ENCODE measurements at regions not wholly inside any gene's neighbourhood (a gene's known extent, or its start where the extent isn't known, plus 50 kb on each side); places are given as distances from the start of the nearest gene placed in this dataset.
A peak's percentile ranks its signal among the peaks of the same experiment; 100 is the strongest.

DNA sequence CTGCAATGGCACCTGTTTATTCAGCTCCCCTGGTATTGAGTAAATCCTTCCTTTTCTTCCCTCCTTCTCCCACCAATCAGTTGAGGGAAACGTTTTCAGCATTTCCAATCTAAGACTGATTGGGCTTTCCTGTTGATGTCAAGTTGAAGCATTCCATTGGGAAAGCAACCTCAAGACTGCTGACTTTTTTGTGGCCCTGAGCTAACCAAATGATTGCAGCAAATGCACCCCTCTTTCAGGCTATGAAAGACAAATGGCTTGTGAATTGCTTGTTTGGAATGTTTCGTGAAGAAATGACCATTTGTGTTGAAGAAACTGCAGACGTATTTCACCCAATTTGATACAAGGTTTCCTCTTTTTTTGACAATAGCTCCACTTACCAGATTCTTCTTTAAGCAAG is 303.5 kb downstream of the EPHA4 start:
- DNase-seq (ENCODE audit: insufficient read length, low spot score) = no peak
- TF ChIP-seq, protein P1, sequence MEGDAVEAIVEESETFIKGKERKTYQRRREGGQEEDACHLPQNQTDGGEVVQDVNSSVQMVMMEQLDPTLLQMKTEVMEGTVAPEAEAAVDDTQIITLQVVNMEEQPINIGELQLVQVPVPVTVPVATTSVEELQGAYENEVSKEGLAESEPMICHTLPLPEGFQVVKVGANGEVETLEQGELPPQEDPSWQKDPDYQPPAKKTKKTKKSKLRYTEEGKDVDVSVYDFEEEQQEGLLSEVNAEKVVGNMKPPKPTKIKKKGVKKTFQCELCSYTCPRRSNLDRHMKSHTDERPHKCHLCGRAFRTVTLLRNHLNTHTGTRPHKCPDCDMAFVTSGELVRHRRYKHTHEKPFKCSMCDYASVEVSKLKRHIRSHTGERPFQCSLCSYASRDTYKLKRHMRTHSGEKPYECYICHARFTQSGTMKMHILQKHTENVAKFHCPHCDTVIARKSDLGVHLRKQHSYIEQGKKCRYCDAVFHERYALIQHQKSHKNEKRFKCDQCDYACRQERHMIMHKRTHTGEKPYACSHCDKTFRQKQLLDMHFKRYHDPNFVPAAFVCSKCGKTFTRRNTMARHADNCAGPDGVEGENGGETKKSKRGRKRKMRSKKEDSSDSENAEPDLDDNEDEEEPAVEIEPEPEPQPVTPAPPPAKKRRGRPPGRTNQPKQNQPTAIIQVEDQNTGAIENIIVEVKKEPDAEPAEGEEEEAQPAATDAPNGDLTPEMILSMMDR (IDR thresholded peaks at IDR 0.05; ENCODE audit: insufficient read depth, missing control alignments) = no peak
- no peak for FAIRE-seq

DNA sequence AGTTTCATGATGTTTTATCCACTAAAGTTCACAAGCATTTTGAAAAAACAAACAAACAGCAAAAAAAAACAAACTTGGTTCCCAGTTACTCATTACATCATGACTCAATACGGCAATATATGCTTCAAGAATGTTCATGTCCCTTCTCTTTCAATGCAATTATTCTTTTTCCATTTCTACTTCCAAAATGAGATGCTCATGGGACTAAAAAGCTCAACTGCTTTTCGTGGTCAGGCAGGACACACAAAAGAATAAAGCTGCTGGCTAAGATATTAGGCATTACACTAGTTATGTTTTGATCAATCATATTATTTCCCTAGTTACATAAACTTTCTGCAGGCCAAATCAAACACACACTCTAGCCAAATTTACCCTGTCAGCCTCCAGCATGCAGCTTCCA is 301.3 kb downstream of the EPHA4 start:
- no peak for FAIRE-seq
- DNase-seq (ENCODE audit: insufficient read length, low spot score) = no peak

DNA sequence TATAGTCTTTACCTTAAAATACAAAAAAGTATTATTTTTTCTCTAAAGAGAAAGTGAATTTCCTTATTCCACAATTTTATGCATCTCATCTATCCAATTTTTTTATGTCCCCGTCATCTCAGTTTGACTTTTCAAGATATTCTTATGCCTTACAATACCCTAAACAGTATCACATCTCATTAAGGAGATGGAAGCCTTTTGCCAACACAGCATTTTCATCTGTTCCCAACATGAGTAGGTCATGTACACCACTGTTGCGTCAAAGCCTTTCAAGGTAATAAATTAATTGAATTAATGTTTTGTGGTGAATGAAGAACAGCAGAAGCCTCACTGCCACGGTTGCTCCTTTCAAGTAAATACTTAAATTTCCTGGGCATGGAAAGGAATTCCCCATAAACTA is 299.4 kb downstream of the EPHA4 start:
- peak; percentile 11 for FAIRE-seq
- TF ChIP-seq, protein P1 (IDR thresholded peaks at IDR 0.05; ENCODE audit: insufficient read depth, missing control alignments) = no peak
- no peak for DNase-seq (ENCODE audit: insufficient read length, low spot score)

More for the DNA sequence above, 301.3 kb downstream of the EPHA4 start:
- TF ChIP-seq, protein P1 (IDR thresholded peaks at IDR 0.05; ENCODE audit: insufficient read depth, missing control alignments) = no peak

DNA sequence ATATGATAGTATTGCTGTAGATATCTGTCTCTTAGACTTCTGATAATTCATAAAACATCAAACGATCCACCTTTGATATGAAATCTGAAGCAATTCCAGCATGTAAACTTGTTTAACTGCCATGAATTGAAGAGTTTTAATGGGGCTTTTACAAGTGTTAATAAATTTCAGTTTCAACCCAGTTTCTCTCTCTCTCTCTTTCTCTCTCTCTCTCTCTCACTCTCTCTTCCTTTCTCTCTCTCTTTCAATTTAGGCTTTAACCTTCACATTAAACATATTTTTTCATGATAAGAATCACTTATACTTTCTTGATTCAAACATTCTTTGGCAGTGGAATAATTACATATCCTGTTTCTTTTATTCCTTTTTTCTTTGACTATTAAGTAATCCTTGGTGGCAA is 296.1 kb downstream of the EPHA4 start:
- TF ChIP-seq, protein P1 (IDR thresholded peaks at IDR 0.05; ENCODE audit: insufficient read depth, missing control alignments) = no peak
- FAIRE-seq = no peak
- no peak for DNase-seq (ENCODE audit: insufficient read length, low spot score)

DNA sequence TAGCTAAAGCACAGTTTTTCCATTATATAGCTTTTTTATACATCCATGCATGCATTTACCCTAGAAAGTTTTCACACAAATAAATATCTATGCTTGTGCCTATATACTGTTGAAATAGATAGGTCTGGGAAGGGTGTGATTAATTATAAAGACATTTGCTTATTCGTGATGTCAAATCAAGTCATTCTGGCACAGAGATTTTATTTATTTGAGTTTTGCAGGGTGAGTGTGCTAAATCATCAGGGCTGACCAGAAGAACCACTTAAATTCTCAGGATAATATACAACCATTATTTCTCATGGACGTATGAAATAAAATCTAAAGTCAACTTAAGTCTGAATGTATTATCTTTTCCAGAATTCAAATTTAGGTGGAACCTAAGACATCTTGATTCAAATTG is 295.5 kb downstream of the EPHA4 start:
- FAIRE-seq (no peak), DNase-seq (ENCODE audit: insufficient read length, low spot score) (no peak)
- TF ChIP-seq, protein P1 (IDR thresholded peaks at IDR 0.05; ENCODE audit: insufficient read depth, missing control alignments) = no peak

DNA sequence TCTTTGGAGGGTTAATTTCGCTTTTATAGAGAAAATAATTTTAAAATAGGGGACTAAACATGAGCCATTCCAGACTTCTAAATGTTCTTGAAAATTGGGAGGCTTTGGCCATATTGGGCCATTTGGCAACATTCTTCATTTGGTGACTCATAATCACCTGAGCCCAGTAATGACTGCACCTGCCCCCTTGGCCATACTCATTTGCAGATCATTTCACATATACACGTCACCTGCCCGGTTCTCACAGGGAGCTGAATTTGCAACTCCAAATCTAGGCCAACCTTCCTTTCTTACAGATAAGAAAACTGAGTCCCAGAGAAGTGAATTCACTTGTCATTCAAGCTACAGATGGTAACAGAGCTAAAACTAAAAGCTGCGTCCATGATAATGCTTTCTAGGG is 289.7 kb downstream of the EPHA4 start:
- FAIRE-seq = no peak
- TF ChIP-seq, protein P1 (IDR thresholded peaks at IDR 0.05; ENCODE audit: insufficient read depth, missing control alignments) = no peak
- DNase-seq (ENCODE audit: insufficient read length, low spot score) = no peak

DNA sequence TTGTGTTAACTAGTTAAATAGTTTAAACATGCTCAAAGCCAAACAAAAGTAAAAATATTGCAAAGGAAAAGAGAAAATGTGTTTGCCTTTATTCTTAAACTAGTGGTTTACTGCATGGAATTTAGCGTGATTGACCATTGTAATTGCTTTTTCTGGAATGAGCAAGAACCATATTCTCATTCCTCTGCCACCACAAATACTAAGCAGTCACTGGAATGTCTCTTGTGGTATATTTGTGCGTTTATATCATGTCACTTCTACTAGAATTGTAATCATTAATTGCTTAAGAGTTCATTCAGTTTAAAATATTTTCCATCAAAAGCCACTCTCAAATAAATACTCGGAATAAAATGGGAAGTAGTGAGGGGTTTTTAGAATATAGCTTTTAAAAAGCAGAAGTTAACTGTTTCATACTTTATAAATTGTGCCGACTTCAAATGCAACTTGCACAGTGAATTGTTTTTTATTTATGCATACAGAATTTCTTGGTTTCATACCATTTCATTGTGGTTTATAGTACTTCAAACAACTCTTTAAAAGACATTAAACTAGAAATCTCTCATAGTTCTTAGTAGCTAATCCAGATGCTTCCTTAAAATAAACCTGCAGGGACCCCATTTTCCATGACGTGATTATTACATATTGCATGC is 288.1 kb downstream of the EPHA4 start:
- no peak for DNase-seq (ENCODE audit: insufficient read length, low spot score)
- no peak for FAIRE-seq
- TF ChIP-seq, protein P1 (IDR thresholded peaks at IDR 0.05; ENCODE audit: insufficient read depth, missing control alignments) = no peak
